Stomach (tissue), 4 donors: ENCODE measurements at regions not wholly inside any gene's neighbourhood (a gene's known extent, or its start where the extent isn't known, plus 50 kb on each side); places are given as distances from the start of the nearest gene placed in this dataset.

Experiments
- EP300 ChIP-seq: sonication (generic); formaldehyde crosslinking; IDR thresholded peaks from one replicate; pipeline ENCODE4 v1.6.1; 2017; ENCODE audit warnings: antibody characterized with exemption
- POLR2A ChIP-seq, 4 donors: fragments of 450-650 bp; IDR thresholded peaks; one replicate each; pipeline ENCODE4 v1.6.1; 2016; ENCODE audit warnings: antibody characterized with exemption in 4 of 4, control low read depth in 2 of 4, mild to moderate bottlenecking in 1 of 4, moderate library complexity in 1 of 4
- TF ChIP-seq, protein P1 (sequence below), 7 experiments: fragments of 450-650 bp in 4 of 7; fragments of 200-600 bp in 3 of 7; sonication (generic) in 3 of 7; IDR thresholded peaks; one replicate each; pipeline ENCODE4 v1.5.1; 2016 to 2019; ENCODE audit warnings: antibody characterized with exemption in 7 of 7, control low read depth in 2 of 7, mild to moderate bottlenecking in 1 of 7

DNA sequence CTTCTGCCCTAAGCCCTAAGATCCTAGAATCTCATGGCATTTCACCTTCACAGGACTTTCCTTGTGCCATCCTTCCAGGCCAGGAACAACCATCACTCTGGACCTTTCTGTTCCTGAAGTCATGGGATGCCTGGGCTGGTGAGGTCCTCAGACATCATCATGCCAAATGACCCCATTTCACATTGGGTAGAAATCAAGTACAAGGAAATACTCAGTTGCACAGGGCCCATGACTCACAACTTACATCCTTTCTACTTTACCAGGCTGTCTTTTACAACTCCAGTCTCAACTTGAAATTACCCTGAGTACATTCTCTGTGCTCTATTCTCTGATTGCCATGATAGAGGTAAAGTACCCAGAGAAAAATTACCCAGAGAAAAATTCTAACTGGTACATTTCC, 167.1 kb downstream of the PIK3R1 start:
- TF ChIP-seq, protein P1, sequence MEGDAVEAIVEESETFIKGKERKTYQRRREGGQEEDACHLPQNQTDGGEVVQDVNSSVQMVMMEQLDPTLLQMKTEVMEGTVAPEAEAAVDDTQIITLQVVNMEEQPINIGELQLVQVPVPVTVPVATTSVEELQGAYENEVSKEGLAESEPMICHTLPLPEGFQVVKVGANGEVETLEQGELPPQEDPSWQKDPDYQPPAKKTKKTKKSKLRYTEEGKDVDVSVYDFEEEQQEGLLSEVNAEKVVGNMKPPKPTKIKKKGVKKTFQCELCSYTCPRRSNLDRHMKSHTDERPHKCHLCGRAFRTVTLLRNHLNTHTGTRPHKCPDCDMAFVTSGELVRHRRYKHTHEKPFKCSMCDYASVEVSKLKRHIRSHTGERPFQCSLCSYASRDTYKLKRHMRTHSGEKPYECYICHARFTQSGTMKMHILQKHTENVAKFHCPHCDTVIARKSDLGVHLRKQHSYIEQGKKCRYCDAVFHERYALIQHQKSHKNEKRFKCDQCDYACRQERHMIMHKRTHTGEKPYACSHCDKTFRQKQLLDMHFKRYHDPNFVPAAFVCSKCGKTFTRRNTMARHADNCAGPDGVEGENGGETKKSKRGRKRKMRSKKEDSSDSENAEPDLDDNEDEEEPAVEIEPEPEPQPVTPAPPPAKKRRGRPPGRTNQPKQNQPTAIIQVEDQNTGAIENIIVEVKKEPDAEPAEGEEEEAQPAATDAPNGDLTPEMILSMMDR (IDR thresholded peaks at IDR 0.05), result no peak
- no peak for TF ChIP-seq EP300
- no peak for TF ChIP-seq POLR2A (IDR thresholded peaks at IDR 0.05)
